ENCODE measurements at regions not wholly inside any gene's neighbourhood (a gene's known extent, or its start where the extent isn't known, plus 50 kb on each side); places are given as distances from the start of the nearest gene placed in this dataset.
"Not testable (repeated sequence)": the region's sequence is repeated elsewhere in the genome, so short reads cannot be mapped to it uniquely, and the experiment has no call there.

DNA sequence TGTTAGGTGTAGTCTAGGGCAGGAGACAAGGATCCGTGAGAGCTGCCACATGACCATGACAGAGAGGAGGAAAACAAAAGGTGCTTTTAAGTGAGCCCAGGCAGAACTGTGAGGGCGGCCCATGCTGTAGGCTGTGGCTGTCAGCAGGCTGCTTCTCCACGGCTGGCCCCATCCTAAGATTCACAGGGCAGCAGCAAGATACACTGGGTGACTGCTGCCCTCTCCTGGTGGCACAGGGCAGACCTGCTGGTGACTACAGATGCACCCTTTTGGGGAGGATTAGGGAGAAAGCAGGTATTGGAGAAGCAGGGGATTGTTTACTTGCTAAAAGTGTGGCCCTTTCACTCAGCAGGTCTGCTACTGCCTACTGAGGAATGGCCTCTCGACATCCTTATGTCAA lies 112.2 kb upstream of the CCZ1B start:
- DNase-seq (ENCODE audit: low spot score), result peak; percentile 21

DNA sequence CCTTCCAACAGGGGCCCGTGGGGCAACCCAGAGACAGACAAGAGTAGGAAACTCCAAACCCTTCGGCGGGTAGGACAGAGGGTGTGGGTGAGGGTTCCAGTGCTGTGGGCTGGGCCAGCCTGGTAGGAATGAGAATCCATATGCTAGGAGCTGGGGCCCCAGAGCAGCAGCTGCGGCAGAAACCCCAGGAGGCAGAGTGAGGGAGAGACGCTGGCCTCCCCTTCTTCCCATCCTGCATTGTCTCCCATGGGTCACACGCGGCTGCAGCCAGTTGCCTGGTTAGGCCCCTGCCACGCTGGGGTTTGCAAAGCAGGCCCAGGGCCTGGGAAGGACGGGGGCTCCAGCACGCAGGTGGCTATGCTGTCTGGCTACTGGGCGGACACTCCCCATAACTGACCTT lies 113.1 kb upstream of the CCZ1B start:
- not testable (repeated sequence) for DNase-seq (ENCODE audit: low spot score)

DNA sequence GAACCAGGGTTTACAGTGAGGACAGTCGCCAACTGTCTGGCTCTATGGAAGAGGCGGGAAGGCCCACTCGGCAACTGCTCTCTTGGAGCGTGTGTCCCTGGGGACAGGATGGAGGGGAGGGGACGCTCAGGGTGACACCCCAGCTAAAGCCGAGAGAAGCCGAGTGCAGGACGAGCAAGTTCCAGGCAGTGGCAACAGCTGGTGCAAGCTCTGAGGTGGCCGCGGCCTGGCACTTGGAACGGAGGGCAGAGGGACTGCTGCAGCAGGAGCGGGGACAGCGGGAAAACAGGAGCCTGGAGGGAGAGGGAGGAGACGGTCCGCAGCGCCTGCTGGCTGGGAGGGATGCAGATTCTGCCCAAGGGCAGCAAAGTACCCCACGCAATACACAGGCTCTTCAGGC lies 113.8 kb upstream of the CCZ1B start:
- DNase-seq (ENCODE audit: low spot score), result not testable (repeated sequence)

DNA sequence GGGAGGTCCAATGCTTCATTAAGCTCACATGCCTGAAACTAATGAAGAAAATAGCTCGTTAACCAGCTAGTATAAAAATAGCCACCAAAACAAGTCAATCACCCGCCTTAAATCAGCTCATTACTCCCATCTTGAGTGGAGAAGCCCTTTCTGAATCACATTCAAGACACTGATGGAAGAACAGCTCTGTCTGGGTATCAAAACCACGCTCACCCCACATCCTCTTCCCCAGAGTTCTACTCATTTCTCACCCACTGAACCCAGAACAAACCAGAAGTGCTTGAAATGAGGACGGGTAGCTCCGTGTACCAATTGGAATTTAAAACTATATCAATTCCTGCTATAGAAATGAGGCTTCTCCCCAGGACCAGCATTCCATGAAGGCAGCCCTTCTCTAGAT lies 120.8 kb upstream of the CCZ1B start:
- not testable (repeated sequence) for DNase-seq (ENCODE audit: low spot score)

DNA sequence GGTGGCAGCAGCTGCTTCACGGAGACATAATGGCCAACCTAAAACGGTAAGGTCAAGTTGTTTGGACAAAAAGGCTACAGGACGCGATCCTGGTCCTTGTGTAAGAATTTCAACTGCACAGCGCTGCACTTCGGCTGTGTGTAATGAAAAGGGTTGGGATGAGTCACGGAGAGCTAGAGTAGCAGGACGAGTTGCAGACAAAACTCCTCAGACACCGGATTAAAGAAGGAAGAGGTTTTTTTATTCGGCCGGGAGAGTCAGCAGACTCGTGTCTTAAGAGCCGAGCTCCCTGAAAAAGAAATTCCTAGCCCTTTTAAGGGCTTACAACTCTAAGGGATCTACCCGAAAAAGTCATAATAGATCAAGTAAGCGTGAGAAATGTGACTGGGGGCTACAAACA lies 124.2 kb upstream of the CCZ1B start:
- DNase-seq (ENCODE audit: low spot score), result not testable (repeated sequence)

DNA sequence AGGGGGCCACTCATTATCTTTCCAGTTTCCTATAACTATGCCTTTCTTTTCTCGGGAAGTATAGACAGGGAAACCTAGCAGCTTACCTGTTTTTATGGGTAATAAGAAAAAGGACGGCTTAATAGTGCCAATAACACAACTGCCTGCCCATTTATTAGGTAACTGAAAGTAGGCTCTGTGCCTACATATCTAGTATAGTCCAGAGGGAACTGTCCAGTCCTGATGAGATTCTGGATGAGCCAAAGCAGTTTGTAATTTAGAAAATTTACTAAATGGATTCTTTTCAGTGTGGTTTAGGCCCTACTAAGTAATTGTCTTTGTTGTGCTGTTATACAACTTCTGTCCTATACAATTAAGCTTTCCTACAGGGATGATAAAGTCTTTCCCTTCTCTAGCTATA lies 125.5 kb upstream of the CCZ1B start:
- not testable (repeated sequence) for DNase-seq (ENCODE audit: low spot score)

DNA sequence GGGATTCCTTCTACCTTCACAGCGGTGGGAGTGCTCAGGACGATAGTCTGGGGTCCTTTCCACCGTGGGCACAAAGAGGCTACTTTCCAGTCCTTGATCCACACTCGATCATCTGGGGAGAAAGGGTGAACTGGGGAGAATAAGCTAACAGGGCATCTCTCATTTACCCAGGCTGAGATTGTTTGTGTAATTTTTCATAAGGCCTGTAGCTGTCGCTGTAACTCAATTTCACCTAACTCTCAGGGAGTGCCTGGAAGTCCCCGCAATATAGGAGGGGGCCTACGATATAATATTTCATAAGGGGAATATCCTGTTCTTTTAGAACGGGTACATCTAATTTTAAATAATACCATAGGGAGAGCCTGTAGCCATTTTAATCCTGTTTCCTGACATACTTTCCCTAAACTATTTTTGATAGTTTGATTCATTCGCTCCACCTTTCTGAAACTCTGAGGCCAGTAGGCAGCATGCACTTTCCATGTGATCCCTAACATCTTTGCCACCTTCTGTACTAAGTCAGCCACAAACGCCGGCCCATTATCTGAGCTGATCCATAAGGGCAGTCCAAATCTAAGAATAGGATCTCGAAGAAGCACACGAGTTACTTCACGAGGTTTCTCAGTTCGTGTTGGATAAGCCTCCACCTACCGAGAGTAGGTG lies 127.2 kb upstream of the CCZ1B start:
- DNase-seq (ENCODE audit: low spot score), result not testable (repeated sequence)

DNA sequence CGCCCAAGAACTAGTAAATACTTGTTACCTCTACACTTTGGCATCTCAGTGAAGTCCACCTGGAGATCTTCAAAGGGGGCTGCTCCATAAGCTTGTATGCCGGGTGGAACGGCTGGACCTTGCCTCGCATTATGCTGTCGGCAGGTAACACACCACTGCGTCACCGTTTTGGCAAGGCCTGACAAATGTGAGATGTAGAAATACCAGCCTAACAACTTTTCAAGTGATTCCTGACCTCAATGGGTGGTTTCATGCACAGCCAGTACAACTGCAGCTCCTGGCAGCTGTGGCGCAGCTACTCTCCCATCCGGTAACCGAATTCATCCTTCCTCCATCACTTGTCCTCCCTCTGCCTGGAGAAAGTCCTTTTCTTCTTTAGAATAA lies 127.7 kb upstream of the CCZ1B start:
- not testable (repeated sequence) for DNase-seq (ENCODE audit: low spot score)

DNA sequence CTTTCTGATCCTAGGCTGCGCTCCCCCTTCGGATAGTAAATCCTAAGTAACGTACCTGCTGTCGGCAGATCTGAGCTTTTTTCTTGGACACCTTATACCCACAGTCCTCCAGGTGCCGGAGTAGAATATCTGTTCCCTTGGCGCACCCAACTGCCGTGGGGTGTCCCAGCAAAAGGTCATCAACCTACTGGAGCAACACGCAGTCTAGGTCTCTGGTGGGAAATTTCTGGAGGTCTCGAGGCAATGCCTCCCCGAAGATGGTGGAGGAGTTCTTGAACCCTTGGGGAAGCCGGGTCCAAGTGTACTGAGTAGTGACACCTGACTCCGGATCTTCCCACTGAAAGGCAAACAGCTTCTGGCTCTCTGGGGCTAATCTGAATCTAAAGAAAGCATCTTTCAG lies 129.3 kb upstream of the CCZ1B start:
- not testable (repeated sequence) for DNase-seq (ENCODE audit: low spot score)

DNA sequence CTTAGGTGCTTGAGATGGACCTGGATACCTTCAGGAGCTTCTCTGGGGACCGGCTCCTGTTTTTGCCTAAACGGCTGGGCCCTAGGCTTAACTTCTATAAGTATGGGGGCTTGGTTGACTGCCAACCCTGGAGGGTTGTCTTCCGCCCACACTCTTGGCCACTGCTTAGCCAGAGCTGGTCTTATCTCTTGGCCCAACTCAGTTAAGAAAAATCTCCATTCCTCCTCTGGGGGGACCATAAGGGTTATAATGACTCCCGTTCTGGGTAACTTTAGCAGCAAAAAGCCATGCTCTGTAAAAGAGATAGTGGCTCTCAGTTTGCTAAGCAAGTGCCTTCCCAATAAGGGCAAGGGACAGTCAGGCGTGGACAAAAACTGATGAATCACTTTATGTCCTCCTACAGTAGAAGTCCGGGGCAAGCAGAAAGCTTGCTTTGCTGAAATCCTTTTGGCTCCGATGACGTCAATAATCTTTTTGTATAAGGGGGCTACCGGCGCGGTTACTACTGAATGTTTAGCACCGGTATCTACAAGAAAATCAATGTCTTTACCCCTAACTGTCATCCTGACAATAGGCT lies 130.0 kb upstream of the CCZ1B start:
- DNase-seq (ENCODE audit: low spot score), result not testable (repeated sequence)

DNA sequence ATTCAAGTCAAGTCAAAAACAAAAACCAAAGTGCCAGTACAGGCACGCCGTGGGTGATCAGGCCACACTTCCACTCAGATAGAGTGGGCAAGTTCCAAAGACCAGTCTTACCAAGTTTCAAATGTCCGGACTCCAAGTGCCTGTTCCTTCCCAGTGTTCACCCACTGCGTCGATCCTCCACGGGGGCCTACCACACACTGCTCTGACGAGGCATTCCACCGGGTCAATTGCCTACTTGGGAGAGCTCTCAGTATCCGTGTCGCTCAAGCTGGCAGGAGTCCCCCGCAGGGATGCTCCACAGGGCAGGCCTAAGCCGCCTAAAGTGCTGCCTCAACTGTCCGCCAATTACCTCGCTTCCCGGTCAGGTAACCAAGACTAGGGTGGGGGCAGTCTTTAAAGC lies 132.3 kb upstream of the CCZ1B start:
- DNase-seq (ENCODE audit: low spot score), result not testable (repeated sequence)

DNA sequence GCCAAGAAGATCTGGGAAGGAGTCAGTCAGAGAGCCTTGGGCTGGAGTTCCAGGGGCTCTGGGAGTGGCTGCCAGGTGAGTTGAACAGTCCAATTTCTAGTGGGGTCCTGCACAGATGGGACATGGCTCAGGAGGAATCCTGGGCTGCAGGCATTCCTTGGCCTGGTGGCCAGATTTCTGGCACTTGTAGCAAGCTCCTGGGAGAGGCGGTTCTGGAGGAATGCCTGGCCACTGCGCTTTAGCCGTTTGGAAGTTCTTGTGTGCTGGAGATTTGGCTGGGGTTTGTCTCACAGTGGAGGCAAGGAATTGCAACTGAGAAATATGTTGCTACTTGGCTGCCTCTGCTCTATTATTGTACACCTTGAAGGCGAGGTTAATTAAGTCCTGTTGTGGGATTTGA lies 133.9 kb upstream of the CCZ1B start:
- DNase-seq (ENCODE audit: low spot score), result not testable (repeated sequence)

DNA sequence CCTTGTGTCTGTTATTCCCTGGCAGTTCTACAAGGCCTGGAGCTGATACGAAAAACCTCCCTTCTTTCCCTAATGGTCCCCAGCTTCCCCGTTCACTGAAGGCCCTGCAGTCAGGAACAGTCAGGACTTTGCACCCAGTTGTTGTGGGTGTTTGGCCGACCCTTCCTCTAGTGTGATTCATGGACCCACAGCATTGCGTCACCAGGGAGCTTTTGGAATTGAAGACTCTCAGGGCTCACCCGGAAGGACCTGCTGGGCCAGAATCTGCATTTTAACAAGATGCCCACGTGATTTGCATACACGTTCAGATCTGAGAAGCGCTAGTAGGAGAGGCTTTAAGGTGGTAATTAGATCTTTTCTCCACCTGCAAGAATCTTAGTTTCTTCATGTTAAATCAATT lies 136.8 kb upstream of the CCZ1B start:
- not testable (repeated sequence) for DNase-seq (ENCODE audit: low spot score)

DNA sequence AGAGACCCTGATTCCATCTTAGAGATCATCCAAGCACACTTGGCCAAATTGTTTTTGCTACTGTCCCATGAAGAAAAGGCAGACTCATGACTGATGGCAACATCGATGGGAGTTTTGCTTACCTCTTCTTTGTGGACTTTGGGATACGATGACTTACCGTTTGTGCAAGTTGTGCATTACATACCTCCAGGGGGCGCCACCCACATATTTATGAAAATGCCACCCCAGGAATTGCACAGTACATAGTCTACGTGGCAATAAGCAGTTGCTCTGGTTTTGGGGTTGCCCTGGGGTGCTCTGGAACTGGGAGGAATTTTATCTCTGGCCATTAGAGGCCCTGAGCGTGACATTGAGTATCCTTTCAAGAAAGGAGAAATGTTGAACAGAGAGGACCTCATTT lies 139.0 kb upstream of the CCZ1B start:
- DNase-seq (ENCODE audit: low spot score), result peak; percentile 54

DNA sequence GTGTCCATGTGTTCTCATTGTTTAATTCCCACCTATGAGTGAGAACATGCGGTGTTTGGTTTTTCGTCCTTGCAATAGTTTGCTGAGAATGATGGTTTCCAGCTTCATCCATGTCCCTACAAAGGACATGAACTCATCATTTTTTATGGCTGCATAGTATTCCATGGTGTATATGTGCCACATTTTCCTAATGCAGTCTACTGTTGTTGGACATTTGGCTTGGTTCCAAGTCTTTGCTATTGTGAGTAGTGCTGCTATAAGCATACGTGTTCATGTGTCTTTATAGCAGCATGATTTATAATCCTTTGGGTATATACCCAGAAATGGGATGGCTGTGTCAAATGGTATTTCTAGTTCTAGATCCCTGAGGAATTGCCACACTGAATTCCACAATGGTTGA lies 144.1 kb upstream of the CCZ1B start:
- DNase-seq (ENCODE audit: low spot score), result not testable (repeated sequence)

DNA sequence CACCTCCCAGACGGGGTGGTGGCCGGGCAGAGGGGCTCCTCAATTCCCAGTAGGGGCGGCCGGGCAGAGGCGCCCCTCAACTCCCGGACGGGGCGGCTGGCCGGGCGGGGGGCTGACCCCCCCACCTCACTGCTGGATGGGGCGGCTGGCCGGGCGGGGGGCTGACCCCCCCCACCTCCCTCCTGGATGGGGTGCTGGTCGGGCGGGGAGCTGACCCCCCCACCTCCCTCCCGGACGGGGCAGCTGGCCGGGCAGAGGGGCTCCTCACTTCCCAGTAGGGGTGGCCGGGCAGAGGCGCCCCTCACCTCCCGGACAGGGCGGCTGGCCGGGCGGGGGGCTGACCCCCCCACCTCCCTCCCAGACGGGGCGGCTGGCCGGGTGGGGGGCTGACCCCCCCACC lies 148.8 kb upstream of the CCZ1B start:
- DNase-seq (ENCODE audit: low spot score), result not testable (repeated sequence)

DNA sequence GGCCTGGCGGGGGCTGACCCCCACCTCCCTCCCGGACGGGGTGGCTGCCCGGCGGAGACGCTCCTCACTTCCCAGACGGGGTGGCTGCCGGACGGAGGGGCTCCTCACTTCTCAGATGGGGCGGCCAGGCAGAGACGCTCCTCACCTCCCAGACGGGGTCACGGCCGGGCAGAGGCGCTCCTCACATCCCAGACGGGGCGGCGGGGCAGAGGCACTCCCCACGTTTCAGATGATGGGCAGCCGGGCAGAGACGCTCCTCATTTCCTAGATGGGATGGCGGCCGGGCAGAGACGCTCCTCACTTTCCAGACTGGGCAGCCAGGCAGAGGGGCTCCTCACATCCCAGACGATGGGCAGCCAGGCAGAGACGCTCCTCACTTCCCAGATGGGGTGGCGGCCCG lies 149.3 kb upstream of the CCZ1B start:
- DNase-seq (ENCODE audit: low spot score), result not testable (repeated sequence)

DNA sequence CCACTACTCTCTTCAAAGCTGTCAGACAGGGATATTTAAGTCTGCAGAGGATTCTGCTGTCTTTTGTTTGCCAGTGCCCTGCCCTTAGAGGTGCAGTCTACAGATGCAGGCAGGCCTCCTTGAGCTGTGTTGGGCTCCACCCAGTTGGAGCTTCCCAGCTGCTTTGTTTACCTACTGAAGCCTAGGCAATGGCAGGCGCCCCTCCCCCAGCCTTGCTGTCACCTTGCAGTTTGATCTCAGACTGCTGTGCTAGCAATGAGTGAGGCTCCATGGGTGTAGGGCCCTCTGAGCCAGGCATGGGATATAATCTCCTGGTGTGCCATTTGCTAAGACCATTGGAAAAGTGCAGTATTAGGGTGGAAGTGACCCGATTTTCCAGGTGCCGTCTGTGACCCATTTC lies 151.3 kb upstream of the CCZ1B start:
- DNase-seq (ENCODE audit: low spot score), result not testable (repeated sequence)

DNA sequence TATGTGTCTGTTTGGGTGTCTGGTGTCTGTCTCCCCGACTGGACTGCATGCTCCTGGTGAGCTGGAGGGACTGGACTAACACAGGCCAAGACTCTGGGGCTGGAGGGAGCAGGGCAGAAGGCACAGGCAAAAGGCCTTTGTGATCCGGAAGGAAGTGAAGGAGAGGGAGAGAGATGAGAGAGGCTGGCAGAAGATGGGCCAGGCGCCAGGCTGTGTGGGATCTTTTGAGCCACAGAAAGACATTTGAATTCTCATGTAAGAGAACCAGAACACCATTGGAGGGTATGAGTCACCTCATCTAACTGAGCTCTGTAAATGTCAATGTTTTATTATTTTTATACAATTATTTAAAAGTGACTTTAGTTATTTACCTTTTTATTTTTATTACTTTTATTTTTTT lies 152.3 kb upstream of the CCZ1B start:
- not testable (repeated sequence) for DNase-seq (ENCODE audit: low spot score)

DNA sequence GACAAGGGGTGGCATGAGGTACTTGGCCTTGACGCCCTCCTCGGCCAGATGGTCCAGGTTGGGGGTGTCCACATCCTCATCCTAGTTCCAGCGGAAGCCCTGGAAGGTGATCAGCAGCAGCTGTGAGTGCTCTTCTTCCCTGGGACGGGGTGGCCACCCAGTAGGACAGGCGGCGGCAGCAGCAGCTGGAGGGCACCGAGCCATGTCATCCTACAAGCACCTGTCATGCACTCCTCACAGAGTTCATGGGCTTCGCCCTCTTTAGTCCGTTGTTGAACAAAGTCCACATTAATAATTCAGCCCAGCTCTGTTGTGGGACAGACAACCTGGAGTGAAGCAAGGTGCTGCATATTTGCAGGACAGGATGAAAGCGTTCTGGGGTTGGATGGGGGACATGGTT lies 153.4 kb upstream of the CCZ1B start:
- peak; percentile 20 for DNase-seq (ENCODE audit: low spot score)

DNA sequence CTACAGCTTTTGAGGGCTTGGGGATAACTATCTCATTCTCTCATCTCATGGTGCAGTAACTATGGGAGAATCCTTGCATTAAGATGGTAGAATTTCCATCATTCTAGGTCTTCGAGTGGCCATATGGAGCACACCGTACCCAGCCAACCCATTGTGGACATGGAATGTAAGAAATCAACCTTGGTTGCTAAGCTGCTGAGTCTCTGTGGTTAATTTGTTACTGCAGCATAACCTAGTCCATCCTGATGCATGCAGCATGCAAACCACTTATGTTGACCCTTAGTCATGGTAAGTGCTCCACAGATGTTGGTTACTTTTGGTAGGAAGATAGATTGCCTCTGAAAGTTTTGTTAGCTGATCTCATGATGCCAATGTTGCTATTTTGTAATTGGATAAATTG lies 156.3 kb upstream of the CCZ1B start:
- not testable (repeated sequence) for DNase-seq (ENCODE audit: low spot score)

DNA sequence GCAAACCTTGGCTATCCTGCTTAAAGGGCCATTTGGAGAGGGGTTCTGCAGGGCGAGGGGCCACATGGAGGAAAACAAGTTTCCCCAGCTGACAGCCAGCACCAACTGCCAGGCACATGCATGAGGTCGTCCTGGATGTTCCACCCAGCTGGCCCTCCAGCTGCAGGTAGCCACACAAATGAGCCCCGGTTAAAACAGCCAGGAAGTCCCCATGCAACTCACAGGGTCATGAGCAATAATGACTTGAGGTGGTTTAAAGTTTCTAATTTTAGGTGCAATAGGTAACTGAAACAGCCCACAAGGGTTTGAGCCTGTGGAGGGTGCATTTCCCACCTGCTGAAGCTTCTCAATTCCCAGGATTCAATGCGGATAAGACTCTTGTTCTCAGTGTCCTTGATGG lies 160.8 kb upstream of the CCZ1B start:
- DNase-seq (ENCODE audit: low spot score), result not testable (repeated sequence)

DNA sequence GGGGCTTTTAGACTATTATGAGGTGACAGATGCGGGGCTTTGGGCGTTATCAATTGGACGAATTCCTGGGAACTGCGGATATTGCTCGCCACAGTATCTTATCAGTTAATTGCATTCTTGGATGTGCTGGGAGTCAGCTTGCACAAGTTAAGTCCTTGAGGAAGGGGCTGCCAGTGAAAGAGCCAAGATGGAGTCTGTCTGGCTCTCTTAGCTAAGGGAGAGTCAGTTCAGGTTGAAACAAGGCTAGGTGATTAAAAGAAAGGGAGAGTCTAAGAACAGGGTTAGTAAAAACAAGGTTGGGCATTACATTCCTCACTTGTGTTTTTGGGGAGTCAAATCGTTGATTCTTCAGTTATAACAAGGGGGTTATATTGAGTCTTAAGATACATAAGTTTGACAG lies 162.5 kb upstream of the CCZ1B start:
- not testable (repeated sequence) for DNase-seq (ENCODE audit: low spot score)

DNA sequence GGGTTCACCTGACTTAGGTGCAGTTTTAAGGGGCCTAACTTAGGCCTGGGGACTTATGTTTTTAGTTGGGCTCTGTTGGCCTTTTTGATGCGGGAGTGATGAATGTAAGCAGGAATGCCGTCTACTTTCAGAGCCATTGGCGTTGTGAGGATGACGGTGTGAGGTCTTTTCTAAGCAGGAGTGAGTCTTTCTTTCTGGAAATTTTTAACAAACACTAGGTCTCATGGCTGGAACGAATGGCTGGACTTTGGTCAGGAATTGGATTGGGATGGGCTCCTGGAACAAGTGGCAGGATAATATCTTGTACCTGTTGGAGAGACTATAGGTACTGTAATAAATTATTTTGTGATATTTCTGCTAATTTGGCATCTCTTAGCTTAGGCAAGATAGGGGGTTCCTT lies 163.9 kb upstream of the CCZ1B start:
- DNase-seq (ENCODE audit: low spot score), result not testable (repeated sequence)

All from SW480 (cell line).